Upper lobe of left lung (tissue), 6 donors: ENCODE measurements at regions not wholly inside any gene's neighbourhood (a gene's known extent, or its start where the extent isn't known, plus 50 kb on each side); places are given as distances from the start of the nearest gene placed in this dataset.

Experiments
- ATAC-seq, 2 donors: fragments of 200-7000 bp; cut with Tn5 transposase; one replicate each; pipeline ENCODE4 v1.9.1; 2022; ENCODE audit warnings: mild to moderate bottlenecking in 2 of 2, moderate library complexity in 2 of 2; ENCODE audit not compliant: low FRiP score in 2 of 2
- DNase-seq, 2 donors: peaks; one replicate each; pipeline ENCODE4 v3.0.0-alpha.2; 2019 to 2020
- H3K27ac ChIP-seq, 4 donors: fragments of 200-600 bp; sonication (generic); one replicate each; pipeline ENCODE4 v1.5.1; 2016 to 2019
- H3K27me3 ChIP-seq, 4 donors: fragments of 200-600 bp; sonication (generic); one replicate each; pipeline ENCODE4 v1.5.1; 2017 to 2019
- H3K36me3 ChIP-seq, 4 donors: fragments of 200-600 bp; sonication (generic); one replicate each; pipeline ENCODE4 v1.5.1; 2016 to 2019
- H3K4me1 ChIP-seq, 4 donors: fragments of 200-600 bp; sonication (generic); one replicate each; pipeline ENCODE4 v1.5.1; 2018 to 2019
- H3K4me3 ChIP-seq, 4 donors: fragments of 200-600 bp; sonication (generic); one replicate each; pipeline ENCODE4 v1.5.1; 2017 to 2019; ENCODE audit warnings: mild to moderate bottlenecking in 2 of 4, moderate library complexity in 1 of 4
- H3K9me3 ChIP-seq, 4 donors: fragments of 200-600 bp; sonication (generic); one replicate each; pipeline ENCODE4 v1.5.1; 2018 to 2019
- EP300 ChIP-seq, 4 donors: sonication (generic); formaldehyde crosslinking; IDR thresholded peaks; one replicate each; pipeline ENCODE4 v1.5.1; 2017; ENCODE audit warnings: antibody characterized with exemption in 4 of 4, control low read depth in 2 of 4
- POLR2A ChIP-seq, 4 donors: fragments of 450-650 bp; IDR thresholded peaks; one replicate each; pipeline ENCODE4 v1.5.1; 2016 to 2017; ENCODE audit warnings: antibody characterized with exemption in 4 of 4, mild to moderate bottlenecking in 2 of 4
- POLR2AphosphoS5 ChIP-seq, 2 donors: sonication (generic); formaldehyde crosslinking; IDR thresholded peaks; one replicate each; pipeline ENCODE4 v1.5.1; 2017; ENCODE audit warnings: antibody characterized with exemption in 2 of 2
- WGBS, 2 donors: methylation state at CpG; one replicate each; pipeline ENCODE4 v1.1.5; 2017 to 2018; 5-methylcytosine and 5-hydroxymethylcytosine counted together
- TF ChIP-seq, protein P1 (sequence below), 6 experiments: fragments of 450-650 bp in 4 of 6; fragments of 200-600 bp in 2 of 6; sonication (generic) in 2 of 6; IDR thresholded peaks; one replicate each; pipeline ENCODE4 v1.5.1; 2016 to 2019; ENCODE audit warnings: antibody characterized with exemption in 6 of 6
- donor health status: DM: no; HTN: no; CAD: no; lungs with moderate emphysema.
- donor health status: DM: no; HTN: yes; CAD: no; lungs with severe emphysema.

- DNase-seq (no peak), ATAC-seq (peak in 1 of 2 donors; percentile 21)
- no peaks in the 10 kb centered on the region for H3K36me3 ChIP-seq
- WGBS, 2 donors: 42% methylated on average over 2 of the region's 2 CpGs
- H3K4me1 ChIP-seq: no peaks in the 10 kb centered on the region
- no peak for TF ChIP-seq POLR2A (IDR thresholded peaks at IDR 0.05)
- TF ChIP-seq, protein P1, sequence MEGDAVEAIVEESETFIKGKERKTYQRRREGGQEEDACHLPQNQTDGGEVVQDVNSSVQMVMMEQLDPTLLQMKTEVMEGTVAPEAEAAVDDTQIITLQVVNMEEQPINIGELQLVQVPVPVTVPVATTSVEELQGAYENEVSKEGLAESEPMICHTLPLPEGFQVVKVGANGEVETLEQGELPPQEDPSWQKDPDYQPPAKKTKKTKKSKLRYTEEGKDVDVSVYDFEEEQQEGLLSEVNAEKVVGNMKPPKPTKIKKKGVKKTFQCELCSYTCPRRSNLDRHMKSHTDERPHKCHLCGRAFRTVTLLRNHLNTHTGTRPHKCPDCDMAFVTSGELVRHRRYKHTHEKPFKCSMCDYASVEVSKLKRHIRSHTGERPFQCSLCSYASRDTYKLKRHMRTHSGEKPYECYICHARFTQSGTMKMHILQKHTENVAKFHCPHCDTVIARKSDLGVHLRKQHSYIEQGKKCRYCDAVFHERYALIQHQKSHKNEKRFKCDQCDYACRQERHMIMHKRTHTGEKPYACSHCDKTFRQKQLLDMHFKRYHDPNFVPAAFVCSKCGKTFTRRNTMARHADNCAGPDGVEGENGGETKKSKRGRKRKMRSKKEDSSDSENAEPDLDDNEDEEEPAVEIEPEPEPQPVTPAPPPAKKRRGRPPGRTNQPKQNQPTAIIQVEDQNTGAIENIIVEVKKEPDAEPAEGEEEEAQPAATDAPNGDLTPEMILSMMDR (IDR thresholded peaks at IDR 0.05): no peak
- H3K27me3 ChIP-seq: no peaks in the 10 kb centered on the region
- H3K4me3 ChIP-seq: no peak overlapping the region
- no peak overlapping the region for H3K27ac ChIP-seq
- no peaks in the 10 kb centered on the region for H3K9me3 ChIP-seq
These were observed 168.8 kb upstream of the B3GALT2 start for GRCh38 chr1:193355178-193355577.

DNA sequence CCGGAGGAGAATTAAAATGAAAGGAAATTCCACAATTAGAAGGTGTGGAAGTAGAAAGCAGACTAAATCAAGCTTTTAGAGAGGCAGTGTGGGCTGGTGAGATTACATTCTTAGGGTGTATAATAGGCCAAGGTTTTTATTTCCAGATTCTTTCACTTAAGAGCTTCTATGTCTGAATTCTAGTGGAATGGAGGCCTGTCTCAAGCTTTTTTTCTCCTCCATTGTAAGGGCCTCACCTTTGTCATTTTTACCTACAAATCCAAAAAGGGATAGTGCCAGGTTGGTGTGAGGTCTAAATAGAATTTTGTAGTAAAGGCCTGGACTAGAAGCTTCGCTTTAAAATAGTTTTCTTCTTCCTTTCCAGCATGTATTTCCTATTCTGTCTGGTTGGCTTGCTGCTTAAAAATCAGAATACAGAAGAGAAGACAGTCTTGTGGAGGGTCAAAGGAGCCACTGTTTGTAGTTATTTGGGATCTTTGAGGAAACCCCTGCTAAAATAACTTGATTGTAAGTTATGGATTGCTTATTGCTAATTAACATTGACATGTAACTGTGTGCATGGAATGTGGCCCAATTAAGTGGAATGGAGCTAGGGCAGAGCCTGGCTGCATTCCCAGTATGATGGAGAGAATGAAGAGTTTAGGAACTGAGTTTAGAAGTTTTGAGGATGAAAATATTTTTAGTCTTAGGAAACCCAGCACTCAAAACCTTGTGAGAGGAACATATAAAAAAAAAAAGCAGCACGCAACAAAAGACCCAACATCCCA, 162.5 kb upstream of the B3GALT2 start:
- Histone ChIP-seq H3K27ac (no peak overlapping the region), H3K27me3 (no peaks in the 10 kb centered on the region), H3K4me3 (no peak overlapping the region), H3K9me3 (no peaks in the 10 kb centered on the region), H3K4me1 (no peaks in the 10 kb centered on the region), H3K36me3 (no peaks in the 10 kb centered on the region)
- no peak for ATAC-seq
- WGBS, 2 donors: 74 to 78% methylated on average over 3 of the region's 3 CpGs
- TF ChIP-seq POLR2A (IDR thresholded peaks at IDR 0.05): no peak
- TF ChIP-seq, protein P1 (IDR thresholded peaks at IDR 0.05): no peak
- no peak for TF ChIP-seq POLR2AphosphoS5 (IDR thresholded peaks at IDR 0.05)
- TF ChIP-seq EP300 (IDR thresholded peaks at IDR 0.05): no peak
- DNase-seq: no peak

- Histone ChIP-seq H3K36me3 (no peaks in the 10 kb centered on the region), H3K4me1 (no peaks in the 10 kb centered on the region), H3K27me3 (no peaks in the 10 kb centered on the region), H3K4me3 (no peak overlapping the region), H3K27ac (no peak overlapping the region), H3K9me3 (no peaks in the 10 kb centered on the region)
- 73 to 74% methylated on average over 6 of the region's 6 CpGs for WGBS, 2 donors
- DNase-seq (no peak), ATAC-seq (no peak)
- TF ChIP-seq POLR2A (IDR thresholded peaks at IDR 0.05): no peak
- no peak for TF ChIP-seq EP300 (IDR thresholded peaks at IDR 0.05)
- TF ChIP-seq POLR2AphosphoS5 (IDR thresholded peaks at IDR 0.05): no peak
- TF ChIP-seq, protein P1 (IDR thresholded peaks at IDR 0.05): no peak
These were observed 161.8 kb upstream of the B3GALT2 start for GRCh38 chr1:193348091-193348768.

- TF ChIP-seq POLR2AphosphoS5 (IDR thresholded peaks at IDR 0.05) (no peak), EP300 (IDR thresholded peaks at IDR 0.05) (no peak), POLR2A (IDR thresholded peaks at IDR 0.05) (no peak)
- TF ChIP-seq, protein P1 (IDR thresholded peaks at IDR 0.05): no peak
- Histone ChIP-seq H3K4me3 (no peak overlapping the region), H3K9me3 (no peaks in the 10 kb centered on the region), H3K36me3 (no peaks in the 10 kb centered on the region), H3K4me1 (peaks cover 0 to 7% (median 0%) of the 10 kb centered on the region in 4 donors), H3K27ac (no peak overlapping the region), H3K27me3 (no peaks in the 10 kb centered on the region)
- ATAC-seq (no peak), DNase-seq (no peak)
These were observed 159.7 kb upstream of the B3GALT2 start for GRCh38 chr1:193346085-193346484.
